WTC11 (cell line): ENCODE measurements at regions not wholly inside any gene's neighbourhood (a gene's known extent, or its start where the extent isn't known, plus 50 kb on each side); places are given as distances from the start of the nearest gene placed in this dataset.

ENCODE experiments used
- ATAC-seq: fragments of 200-7000 bp; cut with Tn5 transposase; 2 replicates; pipeline ENCODE4 v1.10.0; 2021; ENCODE audit warnings: mild to moderate bottlenecking, moderate library complexity
- CTCF ChIA-PET: fragments of 300-600 bp; sonication (Branson Sonifier 250); formaldehyde crosslinking; loops from one replicate; lab custom pipeline; 2021; ENCODE audit warnings: antibody characterized with exemption; lab: Charles Lee
- POLR2A ChIA-PET: fragments of 350-600 bp; sonication (Branson Sonifier 250); formaldehyde crosslinking; loops from one replicate; lab custom pipeline; 2021; ENCODE audit warnings: antibody characterized with exemption; lab: Charles Lee
- DNase-seq: peaks from one replicate; pipeline ENCODE4 v3.0.0; 2021; ENCODE audit warnings: low spot score
- H3K27ac Mint-ChIP-seq: 2 replicates; pipeline ENCODE4 v1.8.0; 2021; ENCODE audit warnings: mixed read lengths
- H3K27me3 Mint-ChIP-seq: 2 replicates; pipeline ENCODE4 v1.8.0; 2021; ENCODE audit warnings: low read depth, mild to moderate bottlenecking, moderate library complexity, mixed read lengths
- H3K36me3 Mint-ChIP-seq: 2 replicates; pipeline ENCODE4 v1.8.0; 2021; ENCODE audit warnings: mixed read lengths
- H3K4me1 Mint-ChIP-seq: 2 replicates; pipeline ENCODE4 v1.8.0; 2022; ENCODE audit warnings: mixed read lengths
- H3K4me3 Mint-ChIP-seq: 2 replicates; pipeline ENCODE4 v1.8.0; 2021; ENCODE audit warnings: mild to moderate bottlenecking, moderate library complexity, mixed read lengths
- H3K9me3 Mint-ChIP-seq: 2 replicates; pipeline ENCODE4 v1.8.0; 2021; ENCODE audit warnings: mixed read lengths
- AFF4 ChIP-seq: sonication (generic); formaldehyde crosslinking; IDR thresholded peaks from 2 replicates; pipeline ENCODE4 v1.8.1; 2023; ENCODE audit warnings: mild to moderate bottlenecking, missing genetic modification reagents, borderline replicate concordance
- ATF6 ChIP-seq: sonication (generic); formaldehyde crosslinking; IDR thresholded peaks from 2 replicates; pipeline ENCODE4 v1.8.1; 2023; ENCODE audit warnings: mild to moderate bottlenecking, missing genetic modification reagents
- CDX4 ChIP-seq: fragments of 250-450 bp; sonication (Bioruptor Pico); IDR thresholded peaks from 2 replicates; pipeline ENCODE4 v1.9.0; 2021; ENCODE audit warnings: moderate library complexity, mild to moderate bottlenecking, inconsistent platforms, borderline replicate concordance
- E2F5 ChIP-seq: sonication (generic); formaldehyde crosslinking; IDR thresholded peaks from 2 replicates; pipeline ENCODE4 v1.8.1; 2022; ENCODE audit warnings: mild to moderate bottlenecking, moderate library complexity, missing genetic modification reagents
- GABPB1 ChIP-seq: sonication (generic); formaldehyde crosslinking; IDR thresholded peaks from 2 replicates; pipeline ENCODE4 v1.8.1; 2023; ENCODE audit warnings: mild to moderate bottlenecking, missing genetic modification reagents
- GRHL2 ChIP-seq: fragments of 250-450 bp; sonication (Bioruptor Pico); IDR thresholded peaks from 2 replicates; pipeline ENCODE4 v1.8.0; 2022; ENCODE audit warnings: mild to moderate bottlenecking, moderate library complexity; ENCODE audit not compliant: insufficient replicate concordance, severe bottlenecking
- HMGXB4 ChIP-seq: sonication (generic); formaldehyde crosslinking; IDR thresholded peaks from 2 replicates; pipeline ENCODE4 v1.8.1; 2023; ENCODE audit warnings: mild to moderate bottlenecking, moderate library complexity, missing genetic modification reagents
- IRF1 ChIP-seq: sonication (generic); formaldehyde crosslinking; IDR thresholded peaks from 2 replicates; pipeline ENCODE4 v1.8.0; 2023; ENCODE audit warnings: missing genetic modification reagents
- IRF2 ChIP-seq: sonication (generic); formaldehyde crosslinking; IDR thresholded peaks from 2 replicates; pipeline ENCODE4 v1.8.0; 2022; ENCODE audit warnings: low read depth, missing genetic modification reagents, borderline replicate concordance
- NFYB ChIP-seq: sonication (generic); formaldehyde crosslinking; conservative IDR thresholded peaks from 2 replicates; pipeline ENCODE4 v1.8.0; 2022; ENCODE audit warnings: low read depth, missing genetic modification reagents
- NR1H2 ChIP-seq: sonication (generic); formaldehyde crosslinking; IDR thresholded peaks from 2 replicates; pipeline ENCODE4 v1.9.0; 2021; ENCODE audit warnings: mild to moderate bottlenecking, moderate library complexity, missing genetic modification reagents
- NR2C2 ChIP-seq: sonication (generic); formaldehyde crosslinking; IDR thresholded peaks from 2 replicates; pipeline ENCODE4 v1.8.0; 2022; ENCODE audit warnings: mild to moderate bottlenecking, missing genetic modification reagents
- OVOL2 ChIP-seq: fragments of 250-450 bp; sonication (Bioruptor Pico); IDR thresholded peaks from 2 replicates; pipeline ENCODE4 v1.9.0; 2021; ENCODE audit warnings: mild to moderate bottlenecking, borderline replicate concordance
- PREB ChIP-seq: sonication (generic); formaldehyde crosslinking; IDR thresholded peaks from 2 replicates; pipeline ENCODE4 v1.8.1; 2022; ENCODE audit warnings: mild to moderate bottlenecking, missing genetic modification reagents, moderate library complexity, borderline replicate concordance
- RELA ChIP-seq: sonication (generic); formaldehyde crosslinking; IDR thresholded peaks from 2 replicates; pipeline ENCODE4 v1.8.1; 2022; ENCODE audit warnings: missing genetic modification reagents, mild to moderate bottlenecking, borderline replicate concordance
- STAT6 ChIP-seq: sonication (generic); formaldehyde crosslinking; conservative IDR thresholded peaks from 2 replicates; pipeline ENCODE4 v1.8.1; 2023; ENCODE audit warnings: mild to moderate bottlenecking, low read depth, missing genetic modification reagents, moderate library complexity
- ZNF121 ChIP-seq: sonication (generic); formaldehyde crosslinking; IDR thresholded peaks from 2 replicates; pipeline ENCODE4 v1.8.0; 2023; ENCODE audit warnings: missing genetic modification reagents
- ZNF138 ChIP-seq: sonication (generic); formaldehyde crosslinking; conservative IDR thresholded peaks from 2 replicates; pipeline ENCODE4 v1.8.1; 2022; ENCODE audit warnings: mild to moderate bottlenecking, moderate library complexity, missing genetic modification reagents
- ZNF416 ChIP-seq: fragments of 250-450 bp; sonication (Bioruptor Pico); IDR thresholded peaks from 2 replicates; pipeline ENCODE4 v1.9.0; 2021; ENCODE audit warnings: mild to moderate bottlenecking, inconsistent platforms

- H3K9me3 Mint-ChIP-seq = peaks cover 25% of the 10 kb centered on the region
- H3K4me1 Mint-ChIP-seq = peaks cover 24% of the 10 kb centered on the region
- H3K27ac Mint-ChIP-seq = no peak overlapping the region
- ChIA-PET CTCF (no interaction called here), POLR2A (no interaction called here)
- ATAC-seq (no peak), DNase-seq (no peak)
- TF ChIP-seq NR1H2 (CRISPR knock-in tag) = no peak
- no peak for TF ChIP-seq ZNF121 (CRISPR knock-in tag)
- no peak for TF ChIP-seq ATF6 (CRISPR knock-in tag)
- no peak for TF ChIP-seq CDX4 (CRISPR knock-in tag)
- no peak for TF ChIP-seq GRHL2 (CRISPR knock-in tag)
- no peak overlapping the region for H3K4me3 Mint-ChIP-seq
- peaks cover 2% of the 10 kb centered on the region; the same call in 1 of the 2 replicates for H3K27me3 Mint-ChIP-seq
- peaks cover 20% of the 10 kb centered on the region for H3K36me3 Mint-ChIP-seq
These were observed 846.7 kb upstream of the ID2 start for GRCh38 chr2:7835151-7835550.

GRCh38 chr2:7835693-7836680, 845.9 kb upstream of the ID2 start:
- POLR2A ChIA-PET = no interaction called here
- TF ChIP-seq NR2C2 (CRISPR knock-in tag) = no peak
- no peak for TF ChIP-seq E2F5 (CRISPR knock-in tag)
- no peak for TF ChIP-seq ZNF416 (CRISPR knock-in tag)
- no peak for TF ChIP-seq NFYB (CRISPR knock-in tag)
- TF ChIP-seq IRF2 (CRISPR knock-in tag) = no peak
- no peak for TF ChIP-seq STAT6 (CRISPR knock-in tag)
- TF ChIP-seq OVOL2 = no peak
- no peak for TF ChIP-seq RELA (CRISPR knock-in tag)
- TF ChIP-seq IRF1 (CRISPR knock-in tag) = no peak
- no peak for TF ChIP-seq PREB (CRISPR knock-in tag)
- TF ChIP-seq HMGXB4 = no peak
- TF ChIP-seq GABPB1 (CRISPR knock-in tag) = no peak
- no peak for TF ChIP-seq ZNF138 (CRISPR knock-in tag)
- no peak for TF ChIP-seq AFF4 (CRISPR knock-in tag)
- H3K9me3 Mint-ChIP-seq = peaks cover 34% of the 10 kb centered on the region
- H3K36me3 Mint-ChIP-seq = peaks cover 28% of the 10 kb centered on the region
- no peak for ATAC-seq
- peaks cover 2% of the 10 kb centered on the region; the same call in 1 of the 2 replicates for H3K27me3 Mint-ChIP-seq
- CTCF ChIA-PET = no interaction called here
- DNase-seq = no peak
- H3K27ac Mint-ChIP-seq = no peak overlapping the region
- H3K4me1 Mint-ChIP-seq = peaks cover 21% of the 10 kb centered on the region
- no peak overlapping the region for H3K4me3 Mint-ChIP-seq
